ENCODE measurements at regions not wholly inside any gene's neighbourhood (a gene's known extent, or its start where the extent isn't known, plus 50 kb on each side); places are given as distances from the start of the nearest gene placed in this dataset.
A peak's percentile ranks its signal among the peaks of the same experiment; 100 is the strongest.

DNA sequence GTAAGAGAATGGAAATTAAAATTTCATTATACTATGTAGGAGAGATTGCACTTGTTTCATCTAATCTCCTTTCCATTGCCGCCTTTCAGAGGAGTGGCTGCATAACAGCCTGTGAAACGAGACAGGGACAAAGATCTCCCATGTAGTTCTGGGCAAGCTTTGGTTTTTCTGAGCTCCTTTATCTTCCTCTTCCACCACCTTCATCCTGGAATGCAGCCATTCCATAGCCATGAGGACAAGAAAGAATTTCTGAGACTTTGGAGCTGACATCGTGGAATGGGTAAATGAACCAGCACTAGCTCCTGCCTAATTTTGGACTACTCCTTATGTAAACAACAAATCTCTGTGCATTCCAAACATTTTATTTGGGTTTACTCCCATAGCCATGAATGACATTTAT, 1587.3 kb upstream of the TENM3 start:
- DNase-seq (ENCODE audit: low spot score), result no peak

DNA sequence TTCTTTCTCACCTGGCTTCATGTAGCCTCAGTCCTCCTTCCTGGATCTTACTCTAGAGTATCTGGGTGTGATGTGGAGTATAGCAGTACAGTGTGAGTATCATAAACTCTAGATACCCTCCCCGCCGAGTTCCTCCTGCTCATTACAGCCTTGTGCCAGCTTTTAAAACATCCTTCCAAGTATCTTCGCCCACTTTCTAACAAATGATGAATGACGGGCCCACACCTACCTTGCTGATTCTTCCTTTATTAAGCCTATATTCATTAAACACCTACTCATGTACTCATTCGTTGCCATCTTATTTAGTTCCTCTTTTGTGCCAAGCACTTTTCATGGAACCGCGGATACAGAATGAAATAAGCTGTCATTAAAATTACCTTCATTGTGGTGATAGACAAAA, 1585.3 kb upstream of the TENM3 start:
- no peak for DNase-seq (ENCODE audit: low spot score)

DNA sequence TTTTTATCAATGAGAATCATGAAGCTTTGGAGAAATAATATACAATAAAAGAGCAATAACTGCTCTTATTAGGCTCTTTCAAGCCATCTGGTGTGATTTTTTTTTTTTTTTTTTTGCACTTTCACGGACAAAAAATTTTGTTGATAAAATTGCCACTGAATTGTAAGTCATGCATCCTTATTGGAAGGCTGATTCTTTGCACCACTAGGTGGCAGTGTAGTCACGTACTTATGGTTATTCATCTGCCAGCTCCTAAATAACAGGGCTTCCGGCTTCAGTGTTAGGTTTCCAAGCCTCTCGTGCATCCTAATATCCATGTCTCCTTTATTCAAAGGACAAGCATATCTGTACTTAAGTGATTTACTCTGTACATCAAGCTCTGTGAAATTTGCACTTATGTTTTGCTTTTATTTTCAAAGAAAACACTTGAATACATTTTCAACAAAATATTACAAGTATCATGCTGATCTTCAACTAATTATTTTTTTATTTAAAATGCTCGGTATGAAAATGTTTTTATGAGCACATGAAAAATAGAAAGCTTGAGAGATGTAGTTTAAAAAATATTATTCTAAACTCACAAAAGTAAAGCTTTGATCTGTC, 1578.3 kb upstream of the TENM3 start:
- DNase-seq (ENCODE audit: low spot score), result peak; percentile 69

DNA sequence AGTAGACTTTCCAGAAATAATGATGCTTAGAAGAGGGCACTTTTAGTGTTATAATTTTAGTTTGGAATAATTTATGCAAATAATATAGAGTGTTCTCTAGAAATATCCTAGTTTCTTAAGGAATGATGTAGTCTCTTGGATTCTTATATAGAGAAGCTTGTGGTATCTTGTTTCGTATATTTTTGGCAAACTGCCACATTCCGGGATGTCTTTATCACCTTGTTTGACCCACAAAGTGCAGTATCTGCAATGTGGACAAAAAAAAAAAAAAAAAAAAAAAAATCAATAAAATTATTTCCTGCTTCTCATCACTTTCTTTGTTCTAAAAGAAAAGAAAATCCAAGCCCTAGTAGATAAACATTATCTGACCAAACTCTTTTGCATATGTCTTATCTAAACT, 1577.7 kb upstream of the TENM3 start:
- DNase-seq (ENCODE audit: low spot score), result no peak

DNA sequence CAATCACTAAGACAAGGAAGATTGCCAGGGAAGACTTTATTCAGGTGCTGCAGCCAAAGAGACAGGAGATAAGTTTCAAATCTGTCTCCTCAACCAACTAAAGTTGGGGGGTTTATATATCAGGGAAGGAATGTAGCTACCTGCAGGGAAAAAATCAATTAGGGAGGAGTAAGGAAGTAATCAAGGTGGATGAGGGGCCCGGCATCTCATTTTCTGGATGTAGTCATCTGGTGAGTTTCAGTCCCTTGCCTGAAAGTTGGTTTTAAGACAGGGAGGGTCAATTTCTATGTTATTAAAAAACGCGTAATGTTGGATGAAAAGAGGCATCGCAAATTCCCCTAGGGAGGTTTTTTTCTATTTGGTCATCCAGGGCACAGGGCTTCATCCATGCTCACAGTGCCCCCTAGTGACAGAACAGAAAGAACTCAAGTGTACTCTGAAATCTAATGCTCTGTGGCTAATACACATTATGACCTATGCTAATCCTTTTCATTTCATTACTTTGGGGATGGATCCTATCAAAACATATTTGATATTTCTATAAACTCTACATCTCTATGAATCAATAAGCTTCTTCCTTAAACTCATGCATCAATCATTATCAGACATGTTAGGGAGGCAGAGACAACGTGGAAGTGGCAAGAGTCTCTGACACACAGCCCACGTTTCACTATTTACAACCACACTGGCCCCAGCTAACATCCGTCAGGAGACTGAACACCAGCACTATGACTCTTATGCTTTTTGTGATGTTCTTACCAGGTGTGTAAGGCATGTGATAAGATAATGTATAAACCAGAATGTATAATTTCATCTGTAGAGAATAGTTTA, 1577.0 kb upstream of the TENM3 start:
- DNase-seq (ENCODE audit: low spot score), result no peak

DNA sequence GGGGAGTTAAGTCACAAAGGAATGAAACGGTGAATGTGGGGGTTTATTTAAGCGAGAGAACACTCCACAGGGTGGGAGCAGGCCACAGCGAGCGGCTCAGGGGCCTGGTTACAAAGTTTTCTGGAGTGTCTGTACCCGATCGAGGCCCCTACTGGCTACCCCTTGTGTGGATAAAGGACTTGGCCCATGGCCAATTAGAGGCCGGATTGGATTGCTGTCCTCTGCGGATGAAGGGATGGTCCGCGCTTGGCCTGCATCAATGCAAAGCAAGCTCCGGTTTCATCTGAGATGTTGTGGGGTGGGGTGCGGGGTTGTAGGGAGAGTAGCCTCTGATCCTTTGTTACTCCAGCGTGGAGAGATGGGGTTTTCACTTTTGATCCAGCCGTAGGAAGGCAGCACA, 1574.5 kb upstream of the TENM3 start:
- DNase-seq (ENCODE audit: low spot score), result no peak

DNA sequence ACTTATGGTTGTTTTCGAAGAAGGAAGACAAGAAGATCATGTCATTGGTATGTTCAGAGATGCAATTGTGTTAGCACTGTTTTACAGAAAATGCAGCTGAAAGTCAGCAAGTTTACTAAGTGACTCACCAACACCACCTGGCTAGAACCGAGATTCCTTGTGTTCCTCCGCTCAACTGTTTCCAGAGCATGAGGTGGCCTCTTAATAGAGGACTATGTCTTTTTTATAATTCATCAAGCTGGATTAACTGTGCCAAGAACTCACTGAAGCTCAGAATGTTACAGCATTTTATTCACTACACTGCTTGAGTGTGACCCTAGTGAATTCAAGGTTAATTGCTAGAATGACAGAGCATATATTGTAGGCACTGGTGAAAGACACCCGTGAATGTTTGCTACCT, 1573.5 kb upstream of the TENM3 start:
- DNase-seq (ENCODE audit: low spot score), result no peak

DNA sequence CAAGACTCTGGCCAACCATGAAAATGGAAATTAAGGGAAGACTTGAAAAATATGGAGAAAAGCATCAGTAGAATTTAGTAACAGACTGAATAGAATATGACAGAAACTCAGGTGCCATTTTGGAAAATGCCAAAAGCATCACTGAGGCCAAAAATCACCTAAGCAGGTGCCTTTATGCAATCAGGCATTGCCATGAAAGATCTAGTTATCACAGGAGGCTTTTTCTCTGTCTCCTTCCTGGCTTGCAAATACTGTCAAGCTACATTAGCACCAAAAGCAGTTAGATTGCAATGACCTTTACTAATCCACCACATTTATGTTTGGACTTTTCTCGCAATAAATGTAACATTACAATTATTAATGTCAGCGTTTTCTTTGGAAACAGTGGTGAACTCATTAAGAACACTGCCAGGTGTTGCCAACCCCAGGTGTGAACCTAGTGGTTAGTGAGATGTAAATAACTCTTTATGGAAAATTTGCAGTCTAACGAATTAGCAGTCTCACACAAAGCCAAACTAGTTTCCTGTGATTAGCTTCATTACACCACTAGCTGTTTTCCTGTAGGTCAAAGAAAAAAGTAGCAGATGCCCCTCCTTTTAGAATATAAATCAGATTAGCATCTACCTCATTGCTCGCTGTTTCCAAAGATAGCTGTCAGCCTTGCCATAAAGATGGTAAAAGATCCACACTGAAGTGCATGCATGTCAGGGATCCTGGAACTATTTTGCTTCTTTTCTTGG, 1568.4 kb upstream of the TENM3 start:
- DNase-seq (ENCODE audit: low spot score), result no peak

DNA sequence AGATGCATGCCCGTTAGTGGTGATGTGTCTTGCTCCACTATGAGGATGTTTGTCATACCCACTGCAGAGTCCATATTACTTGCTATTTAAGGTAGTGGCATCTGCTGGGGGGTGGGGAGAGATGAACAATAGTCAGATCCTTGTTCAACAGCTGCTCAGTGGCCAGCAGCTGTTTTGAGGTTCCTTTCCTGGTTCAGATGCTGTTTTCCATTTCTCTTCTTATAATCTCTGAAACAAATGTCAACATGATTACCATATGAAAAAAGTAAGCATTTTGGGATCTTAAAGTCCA, 1567.9 kb upstream of the TENM3 start:
- DNase-seq (ENCODE audit: low spot score), result no peak

DNA sequence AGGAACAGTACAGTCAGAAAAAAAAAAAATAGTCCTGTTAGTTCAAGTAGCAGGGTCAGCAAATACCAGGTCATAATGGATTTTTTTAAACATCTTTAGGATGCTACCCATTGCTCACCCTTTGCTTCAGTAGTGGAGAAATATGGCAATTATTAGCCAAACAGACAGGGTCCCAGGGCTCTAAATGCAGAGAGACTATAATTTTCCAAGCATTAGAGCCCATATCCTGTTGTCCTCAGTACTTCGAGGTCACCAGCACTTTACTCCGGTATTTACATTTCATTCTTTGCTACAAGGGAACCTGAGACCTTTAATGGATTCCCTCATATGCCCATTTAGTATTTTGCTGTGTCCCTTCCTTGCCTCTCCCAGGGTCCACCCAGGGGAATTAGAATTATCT, 1562.9 kb upstream of the TENM3 start:
- no peak for DNase-seq (ENCODE audit: low spot score)

DNA sequence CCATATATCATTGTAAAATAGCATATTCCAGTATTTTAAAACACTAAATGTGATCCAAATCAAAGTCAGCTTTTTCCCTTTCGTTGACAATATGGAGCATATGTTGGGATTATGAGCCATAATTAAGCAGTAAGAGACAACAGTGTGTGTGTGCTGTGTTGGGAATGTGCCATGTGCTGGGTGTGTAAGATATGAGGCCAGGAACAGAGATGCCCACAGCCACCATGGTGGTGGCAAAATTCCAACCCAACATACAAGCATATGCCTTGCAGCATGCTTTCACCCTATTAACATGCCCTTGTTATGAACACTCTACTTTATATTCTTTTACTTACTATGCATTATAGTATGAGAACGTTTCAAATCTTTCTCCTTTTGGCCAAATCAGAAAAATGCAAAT, 1560.4 kb upstream of the TENM3 start:
- DNase-seq (ENCODE audit: low spot score), result no peak

DNA sequence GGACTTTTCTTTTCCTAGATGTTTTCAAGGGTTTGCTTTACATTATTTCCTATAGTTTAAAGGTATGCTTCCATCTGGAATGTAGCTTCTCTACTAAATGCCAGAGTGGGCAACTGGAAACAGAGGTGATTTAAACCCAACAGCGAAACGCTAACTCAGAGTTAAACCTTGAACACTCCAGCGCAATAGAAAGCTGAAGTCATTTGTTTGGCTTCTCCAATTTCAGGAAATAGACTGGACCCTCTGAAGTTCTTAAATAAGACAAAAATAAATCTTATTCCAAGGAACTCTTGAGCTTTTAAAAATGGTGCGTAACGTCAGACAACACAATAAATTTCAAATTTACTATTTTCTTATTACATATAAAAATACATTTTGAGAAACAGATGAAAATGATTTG, 1560.0 kb upstream of the TENM3 start:
- no peak for DNase-seq (ENCODE audit: low spot score)

DNA sequence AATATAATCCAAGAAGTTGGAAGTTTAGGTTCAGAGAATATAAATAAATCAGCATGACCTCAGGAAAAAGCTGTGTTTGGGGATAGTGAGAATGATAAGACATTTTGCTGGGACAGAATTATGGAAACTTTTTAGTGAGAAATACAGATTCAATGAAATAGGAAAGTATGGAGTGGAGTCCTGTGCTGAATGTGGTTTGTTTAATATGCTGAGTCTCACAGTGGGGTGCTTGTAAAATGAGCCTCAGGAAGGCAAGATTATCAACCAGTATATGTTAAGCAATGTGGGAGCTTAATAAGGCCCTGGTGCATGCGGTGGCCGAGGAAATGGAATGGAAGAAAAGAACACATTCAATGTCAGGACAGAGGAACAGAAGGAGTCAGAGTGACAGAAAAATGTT, 1554.7 kb upstream of the TENM3 start:
- DNase-seq (ENCODE audit: low spot score), result no peak

DNA sequence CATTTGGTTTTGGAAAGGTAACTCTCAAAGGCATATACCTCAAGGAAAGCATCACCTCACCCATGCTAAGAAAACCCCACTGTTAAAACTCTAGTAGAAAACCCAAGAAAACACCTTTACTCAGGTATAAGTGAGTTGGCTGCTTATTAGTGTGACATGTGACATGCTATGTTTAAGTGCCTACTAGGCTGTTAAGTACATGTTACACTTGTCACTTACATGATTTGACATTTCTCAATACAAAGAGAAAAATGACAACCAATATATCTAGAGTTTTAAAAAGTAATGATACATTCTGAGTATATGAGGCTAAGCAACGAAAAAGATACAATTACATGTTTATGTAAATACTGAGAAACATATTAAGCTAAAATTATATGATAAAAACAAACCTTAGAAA, 1548.3 kb upstream of the TENM3 start:
- DNase-seq (ENCODE audit: low spot score), result no peak

DNA sequence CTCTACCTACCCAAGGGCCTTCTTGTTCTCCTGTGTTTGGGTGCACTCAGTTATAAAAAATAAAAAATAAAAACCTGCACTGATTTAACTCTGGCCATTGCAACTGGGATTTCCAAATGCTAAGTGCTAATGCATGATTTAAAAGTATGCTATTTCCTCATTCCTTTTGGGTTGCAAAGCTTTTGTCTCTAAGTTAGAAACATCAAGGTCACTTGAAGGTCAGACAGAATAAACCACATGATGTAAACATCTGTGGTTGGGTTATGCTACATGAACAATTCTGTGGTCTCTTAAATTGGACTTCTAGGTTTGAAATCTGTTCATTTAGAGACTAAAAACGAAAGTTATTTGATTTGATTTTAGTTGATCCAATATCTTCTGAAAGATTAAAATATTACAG, 1547.4 kb upstream of the TENM3 start:
- no peak for DNase-seq (ENCODE audit: low spot score)

DNA sequence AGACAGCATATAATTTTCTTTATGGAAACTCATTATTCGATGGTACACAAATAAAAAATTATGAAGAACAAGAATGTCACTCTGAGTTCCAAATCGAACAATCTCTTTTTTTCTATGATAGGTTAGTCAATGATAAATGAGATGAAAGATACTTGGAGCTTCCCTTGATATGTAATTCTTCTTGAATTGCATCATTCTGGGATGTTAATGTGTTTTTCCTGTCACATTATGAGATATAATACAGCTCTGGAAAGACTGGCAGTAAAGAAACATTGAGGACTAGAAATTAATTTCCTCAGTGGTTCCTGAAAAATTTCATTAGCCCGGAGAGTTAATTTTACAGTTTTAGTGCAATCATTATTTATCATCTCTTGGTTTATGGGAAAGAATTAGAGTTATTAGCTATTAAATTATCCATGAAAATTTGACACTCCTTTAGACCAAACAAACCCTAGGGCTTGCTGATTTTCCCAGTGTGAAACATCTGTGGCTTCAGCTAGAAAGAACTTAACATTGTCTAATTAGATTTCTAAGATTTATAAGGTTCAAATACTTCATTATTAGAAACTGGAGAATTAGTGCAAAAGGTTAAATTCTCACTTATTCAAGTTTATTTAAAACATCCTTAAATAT, 1546.6 kb upstream of the TENM3 start:
- no peak for DNase-seq (ENCODE audit: low spot score)

DNA sequence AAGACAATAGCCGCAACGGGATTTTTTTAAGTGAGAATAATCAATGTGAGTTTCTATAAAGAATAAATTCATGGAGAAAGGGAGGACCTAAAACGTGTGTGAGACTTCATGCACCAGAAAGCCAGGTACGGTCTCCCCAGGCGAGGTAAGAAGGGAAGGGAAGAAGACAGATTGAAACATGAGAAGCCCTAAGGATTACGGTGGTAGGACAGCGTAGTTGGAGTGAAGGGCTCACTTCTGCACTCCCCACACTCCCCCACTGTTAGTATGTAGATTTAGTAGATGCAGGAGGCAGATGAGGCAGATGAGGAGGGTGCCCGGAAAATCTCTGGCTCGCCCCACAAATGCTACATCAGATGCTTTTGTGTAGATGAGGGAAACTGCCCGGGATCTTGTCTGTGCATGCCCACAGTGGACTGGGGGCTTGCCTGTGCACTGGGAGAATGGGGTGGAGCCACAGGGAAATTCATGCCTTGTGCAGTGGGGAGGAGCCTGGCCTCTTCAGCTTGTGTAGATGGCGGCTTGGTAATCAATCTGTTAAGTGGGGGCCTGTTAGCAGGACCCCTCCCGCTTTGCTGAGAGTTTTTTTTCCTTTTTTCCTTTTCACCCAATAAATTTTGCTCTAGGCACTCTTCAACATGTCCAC, 1544.5 kb upstream of the TENM3 start:
- DNase-seq (ENCODE audit: low spot score), result no peak

DNA sequence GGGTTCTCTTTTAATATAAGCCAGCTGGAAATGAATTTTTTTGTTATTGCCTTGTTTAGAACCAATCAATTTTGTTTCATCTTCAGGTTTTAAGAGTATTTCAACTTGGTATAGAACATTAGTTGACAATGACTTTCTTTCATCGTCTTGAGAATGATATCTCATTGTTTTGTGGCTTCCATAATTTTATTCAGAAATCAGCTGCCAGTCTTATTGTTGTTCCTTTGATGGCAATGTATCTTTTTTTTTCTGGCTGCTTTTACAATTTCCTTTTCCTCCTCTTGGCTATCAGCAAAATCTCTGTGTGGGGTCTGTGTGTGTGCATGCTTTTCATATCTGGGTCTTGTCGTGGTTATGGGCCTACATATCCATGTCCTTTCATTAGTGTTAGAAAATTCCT, 1536.4 kb upstream of the TENM3 start:
- no peak for DNase-seq (ENCODE audit: low spot score)

DNA sequence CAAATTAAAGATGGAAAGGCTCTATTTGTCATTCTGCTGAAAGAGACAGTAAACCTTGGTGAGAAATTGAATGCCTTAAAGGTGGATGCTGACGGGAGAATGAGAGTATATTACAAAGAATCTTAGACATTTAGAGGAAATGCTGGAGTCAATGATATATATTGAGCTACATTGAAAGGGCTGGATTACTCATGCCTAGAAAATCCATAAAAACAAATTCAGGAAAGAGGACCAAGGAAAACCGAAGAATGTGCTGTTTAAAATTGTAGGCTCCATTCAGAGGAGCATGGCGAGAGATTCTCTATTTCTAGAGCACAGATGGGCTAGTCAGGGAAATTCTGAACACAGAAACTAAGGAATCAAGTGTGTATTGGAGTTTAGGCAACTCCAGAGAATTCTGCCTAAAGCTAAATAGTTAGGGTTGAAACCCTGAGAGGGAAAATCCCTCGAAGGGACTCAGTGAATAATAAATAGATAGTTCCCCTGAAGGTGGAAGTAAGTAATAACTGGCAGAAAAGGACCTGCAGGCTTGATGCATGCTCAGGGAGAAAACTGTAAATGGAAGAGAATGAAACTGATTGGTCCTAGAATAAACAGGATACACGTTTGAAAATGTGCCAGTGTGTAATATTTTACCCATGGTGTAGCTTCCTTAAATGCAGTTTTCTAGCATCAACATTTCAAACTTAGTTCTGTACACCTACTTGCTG, 1532.4 kb upstream of the TENM3 start:
- DNase-seq (ENCODE audit: low spot score), result no peak

DNA sequence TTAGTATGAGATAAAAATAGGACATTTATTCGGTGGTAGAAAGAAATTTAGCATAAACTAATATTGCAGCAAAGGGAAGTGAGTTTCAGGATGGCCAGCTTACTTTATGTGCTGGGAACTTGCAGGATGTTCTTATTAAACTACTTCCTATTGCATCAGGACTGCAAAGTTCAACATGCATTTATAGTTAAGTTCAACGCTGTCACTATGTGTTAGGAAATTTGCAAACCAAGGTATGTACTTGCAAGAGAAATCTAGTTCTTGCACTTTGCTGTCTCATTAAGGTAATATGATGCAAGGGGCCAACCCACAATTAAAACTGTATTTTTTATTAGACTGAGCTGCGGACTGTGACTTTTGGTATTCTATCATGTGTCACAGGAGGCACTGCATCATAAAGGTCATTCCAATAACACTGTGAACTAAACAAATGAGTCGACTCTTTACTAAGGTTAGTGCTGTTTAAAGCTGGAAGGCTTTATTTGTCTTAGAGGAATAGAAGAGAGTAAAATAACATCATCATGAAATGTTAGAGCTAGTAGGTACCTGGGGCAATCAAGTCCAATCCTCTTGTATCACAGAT, 1525.7 kb upstream of the TENM3 start:
- DNase-seq (ENCODE audit: low spot score), result no peak

DNA sequence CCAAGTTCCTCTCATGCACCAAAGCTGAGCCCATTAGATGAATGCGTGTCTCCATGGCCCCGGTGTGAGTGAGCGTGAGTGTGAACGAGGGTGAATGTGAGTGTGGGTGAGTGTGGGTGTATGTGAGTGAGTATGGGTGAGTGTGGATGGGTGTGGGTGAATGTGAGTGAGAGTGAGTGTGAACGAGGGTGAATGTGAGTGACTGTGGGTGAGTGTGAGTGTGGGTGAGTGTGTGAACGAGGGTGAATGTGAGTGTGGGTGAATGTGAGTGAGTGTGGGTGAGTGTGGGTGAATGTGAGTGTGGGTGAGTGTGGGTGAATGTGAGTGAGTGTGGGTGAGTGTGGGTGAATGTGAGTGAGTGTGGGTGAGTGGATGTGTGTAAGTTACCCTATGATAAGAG, 1521.8 kb upstream of the TENM3 start:
- DNase-seq (ENCODE audit: low spot score), result no peak

DNA sequence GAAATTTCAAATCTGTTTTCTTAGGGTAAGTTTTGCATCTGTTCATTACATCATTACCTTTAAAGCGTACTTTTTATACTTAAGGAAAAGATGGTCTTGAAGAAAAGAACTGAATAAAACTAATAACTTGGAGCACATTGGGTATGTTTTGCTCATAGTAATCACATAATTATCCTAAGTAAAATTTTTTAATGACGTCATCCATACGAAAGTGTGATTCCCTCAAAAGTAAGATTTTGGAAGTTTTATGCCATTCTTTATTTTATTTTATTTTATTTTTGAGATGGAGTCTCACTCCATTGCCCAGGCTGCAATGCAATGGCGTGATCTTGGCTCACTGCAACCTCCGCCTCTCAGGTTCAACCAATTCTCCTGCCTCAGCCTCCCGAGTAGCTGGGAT, 1516.6 kb upstream of the TENM3 start:
- DNase-seq (ENCODE audit: low spot score), result no peak

All from left forelimb (tissue), 1 donor.